Esophagus (tissue), 2 donors: ENCODE measurements at regions not wholly inside any gene's neighbourhood (a gene's known extent, or its start where the extent isn't known, plus 50 kb on each side); places are given as distances from the start of the nearest gene placed in this dataset.

Experiments used
- H3K27ac ChIP-seq, 2 donors: one replicate each; pipeline ENCODE4 v1.5.1; 2013; ENCODE audit warnings: low read depth in 2 of 2, mild to moderate bottlenecking in 2 of 2, inconsistent platforms in 1 of 2, low read length in 1 of 2, moderate library complexity in 1 of 2
- H3K27me3 ChIP-seq, 2 donors: one replicate each; pipeline ENCODE4 v1.6.1; 2013; ENCODE audit warnings: low read length in 2 of 2, control low read depth in 1 of 2, mild to moderate bottlenecking in 1 of 2; ENCODE audit not compliant: insufficient read depth in 2 of 2, control insufficient read depth in 1 of 2
- H3K36me3 ChIP-seq, 2 donors: one replicate each; pipeline ENCODE4 v1.6.1; 2013; ENCODE audit warnings: low read length in 1 of 2; ENCODE audit not compliant: control insufficient read depth in 2 of 2, insufficient read depth in 2 of 2
- H3K4me1 ChIP-seq, 2 donors: one replicate each; pipeline ENCODE4 v1.6.1; 2013; ENCODE audit warnings: low read length in 1 of 2; ENCODE audit not compliant: control insufficient read depth in 2 of 2, insufficient read depth in 2 of 2
- H3K4me3 ChIP-seq, 2 donors: one replicate each; pipeline ENCODE4 v1.5.1; 2013; ENCODE audit warnings: low read length in 2 of 2, mild to moderate bottlenecking in 2 of 2, low read depth in 1 of 2, moderate library complexity in 1 of 2
- H3K9me3 ChIP-seq, 2 donors: one replicate each; pipeline ENCODE4 v1.6.1; 2013; ENCODE audit warnings: mild to moderate bottlenecking in 2 of 2, low read depth in 1 of 2, low read length in 1 of 2, moderate library complexity in 1 of 2; ENCODE audit not compliant: control insufficient read depth in 2 of 2, insufficient read depth in 1 of 2
- WGBS, 2 donors: extraction: QIAGEN DNeasy Blood & Tissue Kit; methylation state at CpG; one replicate each; pipeline ENCODE4 v1.1.7; 2013; 5-methylcytosine and 5-hydroxymethylcytosine counted together
- donor health status: healthy with polysubstance abuse.
- donor health status: Bipolar disorder and iron deficiency.

DNA sequence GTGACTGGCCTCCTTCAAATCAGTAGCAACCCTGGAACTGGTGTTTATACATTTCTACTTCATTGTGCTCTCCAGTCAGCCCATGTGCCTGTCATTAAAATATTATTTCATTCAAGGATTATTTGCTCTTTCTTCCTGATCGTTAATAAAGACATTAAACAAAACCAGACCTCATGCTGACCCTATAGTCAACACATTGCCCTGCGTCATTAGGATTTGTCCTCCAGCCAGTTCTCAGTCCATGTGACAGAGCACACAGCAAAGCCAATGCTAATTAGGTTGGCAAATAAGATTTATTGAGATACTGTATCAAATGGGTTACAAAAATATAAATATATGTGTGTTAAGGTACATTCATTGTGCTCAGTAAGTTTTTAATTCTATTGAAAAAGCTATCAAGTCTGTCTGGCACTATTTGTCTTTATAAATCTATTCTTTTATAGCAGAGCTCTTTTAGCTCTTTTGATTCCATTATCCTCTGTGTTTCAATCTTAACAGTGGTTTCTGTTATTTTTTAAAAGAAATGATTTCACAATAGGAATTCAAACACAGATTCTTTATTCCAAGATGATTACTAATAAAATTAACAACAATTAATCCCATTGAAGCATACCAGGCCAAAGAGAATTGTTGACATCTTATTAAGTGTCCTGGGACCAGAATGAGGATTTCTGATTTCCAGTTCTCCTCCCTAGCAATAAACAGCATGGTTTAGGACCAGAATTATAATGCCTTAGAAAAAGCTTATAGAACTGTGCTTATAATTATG, 209.4 kb upstream of the RGMB start:
- H3K27ac ChIP-seq = no peak overlapping the region
- H3K4me3 ChIP-seq = no peak overlapping the region
- H3K36me3 ChIP-seq = no peaks in the 10 kb centered on the region
- H3K27me3 ChIP-seq = no peaks in the 10 kb centered on the region
- no peaks in the 10 kb centered on the region for H3K4me1 ChIP-seq
- 30 to 41% methylated on average over 2 of the region's 2 CpGs for WGBS, 2 donors
- no peaks in the 10 kb centered on the region for H3K9me3 ChIP-seq

DNA sequence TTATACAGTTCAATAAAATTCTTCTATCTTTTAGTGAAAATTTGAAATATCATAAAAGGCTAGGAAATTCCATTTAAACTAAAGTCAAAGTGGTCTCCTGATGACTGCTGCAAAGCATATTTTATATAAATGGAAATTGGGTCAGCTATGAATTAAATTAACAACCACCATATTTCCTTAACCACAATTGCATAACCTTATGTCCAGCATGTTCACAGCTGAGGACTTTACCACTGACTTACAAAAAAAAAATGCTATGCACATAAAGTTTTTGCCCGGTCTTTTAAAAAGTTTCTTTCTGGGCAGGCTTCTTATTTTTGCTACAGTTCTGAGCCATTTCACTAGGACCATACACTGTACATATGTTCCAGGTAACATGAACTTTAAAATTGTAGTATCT, 208.6 kb upstream of the RGMB start:
- Histone ChIP-seq H3K36me3 (no peaks in the 10 kb centered on the region), H3K9me3 (no peaks in the 10 kb centered on the region), H3K27ac (no peak overlapping the region), H3K4me1 (no peaks in the 10 kb centered on the region), H3K4me3 (no peak overlapping the region), H3K27me3 (no peaks in the 10 kb centered on the region)
- whole genome bisulfite sequencing, 2 donors = 95 to 97% methylated on average over 1 of the region's 1 CpG

DNA sequence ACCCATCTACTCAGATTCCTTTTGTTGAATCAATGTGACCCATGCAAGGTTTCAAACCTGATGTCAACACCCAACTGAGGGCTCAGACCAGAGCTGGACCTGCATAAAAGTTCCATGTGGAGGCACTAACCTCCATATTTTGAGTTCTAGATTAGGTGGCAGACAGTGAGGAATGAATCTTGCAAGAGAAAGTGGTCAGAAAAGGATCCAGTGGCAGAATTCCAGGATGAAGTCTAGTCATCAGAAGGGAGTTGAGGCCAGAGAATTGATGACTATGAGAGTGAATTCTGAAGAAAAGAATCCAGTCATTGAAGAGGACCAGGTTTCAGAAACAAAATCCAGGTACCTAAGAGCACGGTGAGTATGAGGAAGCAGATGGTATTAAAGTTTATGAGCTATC, 205.1 kb upstream of the RGMB start:
- H3K27ac ChIP-seq = no peak overlapping the region
- no peaks in the 10 kb centered on the region for H3K27me3 ChIP-seq
- no peaks in the 10 kb centered on the region for H3K4me1 ChIP-seq
- H3K36me3 ChIP-seq = no peaks in the 10 kb centered on the region
- no peak overlapping the region for H3K4me3 ChIP-seq
- H3K9me3 ChIP-seq = no peaks in the 10 kb centered on the region
- 86 to 87% methylated on average over 1 of the region's 1 CpG for WGBS, 2 donors

DNA sequence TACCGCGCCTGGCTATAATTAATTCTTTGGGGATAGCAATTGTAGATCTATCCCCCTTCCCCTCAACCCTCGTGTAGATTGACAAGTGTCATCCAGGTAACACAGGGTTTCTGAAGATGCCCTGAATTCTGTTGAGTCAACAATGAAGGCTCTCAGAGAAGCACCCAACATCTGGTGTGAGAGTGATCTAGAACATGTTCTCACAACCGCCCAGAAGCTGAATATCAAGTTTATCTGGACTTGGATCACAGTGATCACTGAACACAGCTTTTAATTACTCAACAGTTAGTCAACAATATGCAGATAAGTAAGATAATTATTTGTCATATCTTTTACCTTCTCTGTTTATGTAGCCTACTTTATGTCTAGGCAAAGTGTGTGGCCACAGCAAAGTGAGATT, 204.2 kb upstream of the RGMB start:
- H3K4me3 ChIP-seq = no peak overlapping the region
- H3K27ac ChIP-seq = no peak overlapping the region
- 83% methylated on average over 4 of the region's 4 CpGs for WGBS, 2 donors
- no peaks in the 10 kb centered on the region for H3K27me3 ChIP-seq
- H3K9me3 ChIP-seq = no peaks in the 10 kb centered on the region
- H3K36me3 ChIP-seq = no peaks in the 10 kb centered on the region
- H3K4me1 ChIP-seq = no peaks in the 10 kb centered on the region

DNA sequence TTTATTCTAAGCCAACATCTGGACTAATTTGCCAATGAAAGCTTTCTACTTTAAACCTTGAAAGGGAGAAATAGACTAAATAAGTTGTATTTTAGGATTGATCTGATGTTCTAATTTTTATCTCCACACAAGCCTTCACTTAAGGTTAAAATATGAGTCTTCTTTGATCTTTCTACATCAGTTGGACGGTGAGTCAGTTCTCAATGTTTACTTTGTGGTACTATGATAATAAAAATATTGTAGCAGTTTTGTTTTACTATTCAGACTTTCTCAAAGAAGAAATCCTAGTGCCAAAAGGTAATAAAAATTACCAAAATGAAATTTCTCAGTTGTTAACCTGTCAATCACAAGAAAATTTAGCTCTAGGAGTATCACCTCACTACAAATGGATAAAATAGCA, 203.5 kb upstream of the RGMB start:
- WGBS, 2 donors = 16 to 25% methylated on average over 1 of the region's 1 CpG
- no peaks in the 10 kb centered on the region for H3K27me3 ChIP-seq
- no peaks in the 10 kb centered on the region for H3K36me3 ChIP-seq
- H3K4me3 ChIP-seq = no peak overlapping the region
- no peaks in the 10 kb centered on the region for H3K4me1 ChIP-seq
- no peaks in the 10 kb centered on the region for H3K9me3 ChIP-seq
- no peak overlapping the region for H3K27ac ChIP-seq

DNA sequence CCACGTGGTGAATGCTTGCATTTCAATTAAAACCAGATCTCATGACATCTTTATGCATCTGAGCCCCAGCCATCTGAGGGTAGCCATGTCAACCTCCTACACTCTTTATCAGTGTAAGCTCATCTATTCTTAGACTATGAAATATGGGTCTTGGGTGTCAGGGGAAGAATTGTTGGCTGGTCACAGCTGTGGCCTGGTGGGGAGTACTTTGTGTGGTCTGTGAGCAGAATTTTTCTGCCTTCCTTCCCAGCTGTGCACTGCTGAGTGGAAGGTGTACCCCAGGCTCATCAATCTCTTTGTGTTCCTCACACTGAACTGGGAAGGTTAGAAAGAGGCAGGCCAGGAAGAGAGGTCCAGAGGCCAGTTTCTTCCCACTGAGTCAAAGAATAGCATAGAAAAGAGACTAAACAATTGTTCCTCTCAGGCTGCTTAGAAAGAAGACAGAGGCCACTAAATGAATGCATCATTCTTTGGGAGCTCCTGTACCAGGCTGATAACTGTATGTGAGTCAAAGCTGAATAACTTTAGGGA, 202.7 kb upstream of the RGMB start:
- no peaks in the 10 kb centered on the region for H3K4me1 ChIP-seq
- H3K9me3 ChIP-seq = no peaks in the 10 kb centered on the region
- no peak overlapping the region for H3K4me3 ChIP-seq
- H3K36me3 ChIP-seq = no peaks in the 10 kb centered on the region
- no peak overlapping the region for H3K27ac ChIP-seq
- H3K27me3 ChIP-seq = no peaks in the 10 kb centered on the region
- 23 to 31% methylated on average over 1 of the region's 1 CpG for WGBS, 2 donors

DNA sequence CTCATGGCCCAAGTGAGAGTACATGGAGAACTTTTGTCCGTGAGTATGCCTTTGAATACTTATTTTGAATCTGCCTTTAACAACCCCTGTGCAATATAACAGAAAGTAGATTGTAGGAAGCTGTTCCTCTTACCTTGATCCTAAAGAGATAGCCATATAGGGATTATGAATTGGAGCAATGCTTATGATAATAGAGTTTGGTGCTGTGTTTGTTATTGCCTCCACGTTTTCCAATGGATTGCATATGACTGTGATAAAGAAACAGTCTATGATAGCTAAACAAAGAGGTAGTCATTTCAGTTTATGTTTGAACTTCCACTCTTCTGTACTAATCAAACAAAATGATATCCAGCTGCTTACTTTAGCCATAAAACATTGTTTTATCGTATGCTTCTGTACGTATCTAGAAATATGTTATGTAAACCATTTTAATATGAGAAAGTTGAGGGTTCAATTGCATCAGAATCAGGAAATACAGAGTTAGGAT, 199.6 kb upstream of the RGMB start:
- Histone ChIP-seq H3K4me1 (no peaks in the 10 kb centered on the region), H3K36me3 (no peaks in the 10 kb centered on the region), H3K4me3 (no peak overlapping the region), H3K9me3 (no peaks in the 10 kb centered on the region), H3K27me3 (no peaks in the 10 kb centered on the region), H3K27ac (no peak overlapping the region)
- 56 to 68% methylated on average over 4 of the region's 4 CpGs for WGBS, 2 donors

DNA sequence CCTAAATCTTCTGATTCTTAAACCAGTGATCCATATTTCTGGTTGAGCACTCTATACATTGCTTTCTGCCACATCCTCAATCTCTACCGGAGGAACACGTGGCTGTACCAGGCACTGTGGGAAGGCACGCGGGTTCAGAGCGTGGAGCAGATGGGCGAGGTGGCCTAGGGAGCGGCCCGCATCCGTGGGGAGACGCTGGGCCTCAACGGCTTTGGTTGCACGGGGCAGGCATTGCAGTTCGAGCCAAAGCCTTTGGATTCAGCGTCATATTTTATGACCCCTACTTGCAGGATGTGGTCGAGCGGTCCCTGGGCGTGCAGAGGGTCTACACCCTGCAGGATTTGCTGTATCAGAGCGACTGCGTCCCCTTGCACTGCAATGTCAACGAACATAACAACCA, 197.2 kb upstream of the RGMB start:
- no peaks in the 10 kb centered on the region for H3K27me3 ChIP-seq
- H3K4me3 ChIP-seq = no peak overlapping the region
- H3K4me1 ChIP-seq = no peaks in the 10 kb centered on the region
- no peaks in the 10 kb centered on the region for H3K9me3 ChIP-seq
- no peaks in the 10 kb centered on the region for H3K36me3 ChIP-seq
- no peak overlapping the region for H3K27ac ChIP-seq
- WGBS, 2 donors = 89 to 91% methylated on average over 20 of the region's 20 CpGs

DNA sequence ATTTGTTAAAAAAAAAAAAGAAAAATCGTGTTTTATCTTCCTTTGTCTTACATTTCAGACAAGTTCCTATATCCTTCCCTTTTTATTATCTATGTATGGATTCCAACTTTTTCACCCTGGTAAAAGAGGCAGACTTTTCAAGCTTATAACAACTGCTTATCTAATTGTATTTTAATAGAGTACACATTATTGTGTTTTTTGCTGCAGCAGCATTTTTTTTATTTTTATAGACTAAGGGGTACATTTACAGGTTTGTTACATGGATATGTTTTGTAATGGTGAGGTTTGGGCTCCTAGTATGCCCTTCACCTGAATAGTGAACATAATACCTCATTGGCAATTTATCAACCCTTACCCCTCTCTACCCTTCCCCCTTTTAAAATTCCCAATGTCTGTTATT, 195.0 kb upstream of the RGMB start:
- Histone ChIP-seq H3K27me3 (no peaks in the 10 kb centered on the region), H3K36me3 (no peaks in the 10 kb centered on the region)
- WGBS, 2 donors = 76 to 77% methylated on average over 1 of the region's 1 CpG

More for the DNA sequence above, 195.0 kb upstream of the RGMB start:
- H3K9me3 ChIP-seq = no peaks in the 10 kb centered on the region
- no peaks in the 10 kb centered on the region for H3K4me1 ChIP-seq
- no peak overlapping the region for H3K4me3 ChIP-seq
- no peak overlapping the region for H3K27ac ChIP-seq
